ENCODE measurements at regions not wholly inside any gene's neighbourhood (a gene's known extent, or its start where the extent isn't known, plus 50 kb on each side); places are given as distances from the start of the nearest gene placed in this dataset.

GRCh38 chr7:25678215-25678614 lies 449.9 kb upstream of the NPVF start:
- no peak for TF ChIP-seq CTCF (IDR thresholded peaks at IDR 0.05 in 4 of 5, conservative IDR thresholded peaks at IDR 0.05 in 1 of 5)
- TF ChIP-seq POLR2A (IDR thresholded peaks at IDR 0.05) = no peak

All from gastrocnemius medialis (tissue), 4 donors.